ENCODE measurements at regions not wholly inside any gene's neighbourhood (a gene's known extent, or its start where the extent isn't known, plus 50 kb on each side); places are given as distances from the start of the nearest gene placed in this dataset.

GRCh38 chr3:816605-817004 is 276.2 kb upstream of the CNTN6 start:
- ChIA-PET POLR2A (no interaction called here), CTCF (ENCODE audit: low intra/inter-chr PET ratio, low total read pairs) (no interaction called here)
- no peak overlapping the region for H2AFZ ChIP-seq (ENCODE audit: low read length)
- H3K9me3 ChIP-seq (ENCODE audit: low read length) = peaks cover 61% of the 10 kb centered on the region
- no peaks in the 10 kb centered on the region for H3K27me3 ChIP-seq (ENCODE audit: control insufficient read depth in 1 of 2, insufficient read depth in 2 of 2, low read length in 2 of 2)
- intact Hi-C loops (cut with micrococcal nuclease; ENCODE audit: unreplicated experiment) = no loop called here
- DNase-seq (ENCODE audit: low spot score) (no peak), FAIRE-seq (no peak), ATAC-seq (no peak)
- H3K27ac ChIP-seq (ENCODE audit: extremely low read length, insufficient read depth, low read length) = no peak overlapping the region
- H3K4me1 ChIP-seq (ENCODE audit: insufficient read depth, low read length) = no peaks in the 10 kb centered on the region
- H3K9ac ChIP-seq (ENCODE audit: insufficient read depth, low read depth, low read length) = no peak overlapping the region
- H3K79me2 ChIP-seq (ENCODE audit: insufficient read depth, low read length) = no peaks in the 10 kb centered on the region
- H3K4me2 ChIP-seq (ENCODE audit: low read depth, low read length) = no peak overlapping the region
- TF ChIP-seq POGK (CRISPR knock-in tag; conservative IDR thresholded peaks at IDR 0.05) (no peak), XBP1 (CRISPR knock-in tag; IDR thresholded peaks at IDR 0.05) (no peak), FOXM1 (CRISPR knock-in tag; IDR thresholded peaks at IDR 0.05) (no peak), PHB2 (IDR thresholded peaks at IDR 0.05; ENCODE audit: partially characterized antibody) (no peak), ZNF350 (CRISPR knock-in tag; IDR thresholded peaks at IDR 0.05; ENCODE audit: borderline replicate concordance, low read depth) (no peak), ZGPAT (CRISPR knock-in tag; IDR thresholded peaks at IDR 0.05) (no peak)
- in situ Hi-C loops (cut with HindIII; ENCODE audit: extremely low pct_ligation_motif_present, low pct_unique_long_range_greater_than_20kb) = no loop called here
- no peaks in the 10 kb centered on the region for H4K20me1 ChIP-seq (ENCODE audit: insufficient read depth, low read length)
- no peaks in the 10 kb centered on the region for H3K36me3 ChIP-seq (replicated peaks in 1 of 2; ENCODE audit: control insufficient read depth in 1 of 2, insufficient read depth in 2 of 2, low read length in 2 of 2)
- H3K4me3 ChIP-seq (replicated peaks in 1 of 3; ENCODE audit: insufficient read depth in 1 of 3, low read depth in 2 of 3, low read length in 3 of 3) = no peak overlapping the region
- 0% methylated on average over 5 of the region's 5 CpGs for WGBS (ENCODE audit: low lambda C conversion rate)
- BruUV-seq (replicated peaks) = no TSS peak

GRCh38 chr3:834679-835078 is 258.1 kb upstream of the CNTN6 start:
- Histone ChIP-seq H3K9me3 (ENCODE audit: low read length) (peaks cover 82% of the 10 kb centered on the region), H3K9ac (ENCODE audit: insufficient read depth, low read depth, low read length) (no peak overlapping the region), H3K4me1 (ENCODE audit: insufficient read depth, low read length) (no peaks in the 10 kb centered on the region), H4K20me1 (ENCODE audit: insufficient read depth, low read length) (no peaks in the 10 kb centered on the region), H3K27me3 (ENCODE audit: control insufficient read depth in 1 of 2, insufficient read depth in 2 of 2, low read length in 2 of 2) (no peaks in the 10 kb centered on the region), H3K4me2 (ENCODE audit: low read depth, low read length) (no peak overlapping the region), H3K79me2 (ENCODE audit: insufficient read depth, low read length) (no peaks in the 10 kb centered on the region), H2AFZ (ENCODE audit: low read length) (no peak overlapping the region), H3K27ac (ENCODE audit: extremely low read length, insufficient read depth, low read length) (no peak overlapping the region), H3K36me3 (replicated peaks in 1 of 2; ENCODE audit: control insufficient read depth in 1 of 2, insufficient read depth in 2 of 2, low read length in 2 of 2) (no peaks in the 10 kb centered on the region), H3K4me3 (replicated peaks in 1 of 3; ENCODE audit: insufficient read depth in 1 of 3, low read depth in 2 of 3, low read length in 3 of 3) (no peak overlapping the region)
- in situ Hi-C loops (cut with HindIII; ENCODE audit: extremely low pct_ligation_motif_present, low pct_unique_long_range_greater_than_20kb) = no loop called here
- DNase-seq (ENCODE audit: low spot score) = no peak
- 0% methylated on average over 1 of the region's 1 CpG for WGBS (ENCODE audit: low lambda C conversion rate)
- no peak for FAIRE-seq
- ATAC-seq = no peak
- ChIA-PET CTCF (ENCODE audit: low intra/inter-chr PET ratio, low total read pairs) (no interaction called here), POLR2A (no interaction called here)
- intact Hi-C loops (cut with micrococcal nuclease; ENCODE audit: unreplicated experiment) = no loop called here
- no TSS peak for BruUV-seq (replicated peaks)
- no peak for TF ChIP-seq ISX (CRISPR knock-in tag; conservative IDR thresholded peaks at IDR 0.05)
- no peak for TF ChIP-seq ZNF7 (CRISPR knock-in tag; IDR thresholded peaks at IDR 0.05)
- TF ChIP-seq MATR3 (CRISPR knock-in tag; IDR thresholded peaks at IDR 0.05) = no peak
- no peak for TF ChIP-seq ZNF383 (CRISPR knock-in tag; IDR thresholded peaks at IDR 0.05; ENCODE audit: borderline replicate concordance)
- TF ChIP-seq ZNF142 (CRISPR knock-in tag; IDR thresholded peaks at IDR 0.05) = no peak
- no peak for TF ChIP-seq YEATS4 (CRISPR knock-in tag; IDR thresholded peaks at IDR 0.05; ENCODE audit: borderline replicate concordance)

Data from HepG2 (cell line).